T-helper 2 cell (primary cell): ENCODE measurements at regions not wholly inside any gene's neighbourhood (a gene's known extent, or its start where the extent isn't known, plus 50 kb on each side); places are given as distances from the start of the nearest gene placed in this dataset.
"Not testable (repeated sequence)": the region's sequence is repeated elsewhere in the genome, so short reads cannot be mapped to it uniquely, and the experiment has no call there.

ENCODE experiments used
- DNase-seq, 5 experiments: peaks; one replicate each; pipeline versions ENCODE4 v3.0.0 to v3.0.0-alpha.2; 2012 to 2022

DNA sequence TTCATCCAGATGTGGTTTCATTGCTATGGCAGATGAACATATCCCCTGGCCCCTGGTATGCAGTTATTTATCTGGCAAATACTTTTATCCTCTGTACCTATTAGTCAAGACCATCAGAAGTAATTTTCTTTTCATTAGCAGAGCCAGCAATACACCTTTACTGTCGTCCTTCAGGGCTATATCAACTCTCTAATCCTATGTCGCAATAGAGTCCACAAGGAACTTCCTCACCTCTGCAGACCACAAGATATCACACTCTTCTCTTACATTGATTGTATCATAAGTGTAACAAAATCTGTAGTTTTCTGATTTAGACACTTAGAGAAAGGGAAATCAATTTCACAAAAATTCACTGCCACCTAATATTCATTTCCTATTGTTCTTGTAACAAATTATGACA lies 252.9 kb upstream of the DCC start:
- no peak for DNase-seq

DNA sequence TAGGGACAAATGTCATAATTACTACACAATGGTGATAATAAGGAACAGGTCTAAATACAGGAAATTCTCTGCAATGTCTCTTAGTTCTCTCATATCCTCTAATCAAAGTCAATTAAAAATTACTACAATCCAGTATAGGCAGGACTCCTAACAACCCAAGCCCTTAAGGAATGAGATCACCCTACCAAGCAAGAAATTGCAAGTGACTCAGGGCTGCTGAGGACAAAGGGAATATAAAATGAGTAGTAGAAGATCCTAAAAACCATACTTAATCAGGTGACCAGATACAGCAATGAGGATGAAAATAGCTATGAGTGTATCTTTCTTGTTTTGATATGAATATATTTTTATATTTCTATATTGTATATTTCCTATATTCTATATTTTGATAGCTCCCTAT lies 250.0 kb upstream of the DCC start:
- no peak for DNase-seq

DNA sequence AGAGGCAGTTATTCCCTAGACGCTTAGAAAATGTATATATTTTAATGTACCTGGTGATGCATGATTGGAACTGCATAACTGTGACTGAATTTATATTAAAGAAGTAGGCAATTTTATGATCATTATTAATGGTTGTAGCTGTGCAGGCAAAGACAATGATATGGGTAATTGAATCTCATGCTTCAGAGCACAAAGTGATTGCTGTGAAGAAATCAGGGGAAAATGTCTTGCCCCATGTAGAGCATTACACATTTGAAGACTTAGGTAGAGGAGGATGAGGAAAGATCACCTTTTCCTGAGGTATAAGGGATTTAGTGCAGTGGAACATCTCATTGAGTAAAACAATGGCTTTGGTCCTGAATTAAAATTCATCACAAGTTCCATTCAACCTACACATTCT lies 246.8 kb upstream of the DCC start:
- DNase-seq: no peak

DNA sequence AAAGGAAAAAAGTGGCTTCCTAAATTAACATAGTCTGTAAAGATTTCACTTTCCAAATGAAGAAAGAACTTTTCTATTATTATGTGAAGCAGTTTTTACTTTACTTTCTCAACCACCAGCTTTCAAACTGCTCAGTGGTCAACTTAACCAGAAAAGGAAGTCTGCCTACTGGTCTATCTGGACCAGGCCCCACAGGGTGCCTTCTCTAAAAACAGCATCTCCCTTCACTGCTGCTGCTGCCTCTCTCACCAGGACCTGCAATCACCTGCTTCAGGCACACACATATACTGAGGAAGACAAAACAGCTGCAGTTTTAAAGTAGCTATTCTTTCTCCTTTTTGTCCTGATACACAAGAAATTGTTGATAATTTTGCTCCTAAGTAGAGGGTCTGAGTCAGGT lies 221.3 kb upstream of the DCC start:
- no peak for DNase-seq

DNA sequence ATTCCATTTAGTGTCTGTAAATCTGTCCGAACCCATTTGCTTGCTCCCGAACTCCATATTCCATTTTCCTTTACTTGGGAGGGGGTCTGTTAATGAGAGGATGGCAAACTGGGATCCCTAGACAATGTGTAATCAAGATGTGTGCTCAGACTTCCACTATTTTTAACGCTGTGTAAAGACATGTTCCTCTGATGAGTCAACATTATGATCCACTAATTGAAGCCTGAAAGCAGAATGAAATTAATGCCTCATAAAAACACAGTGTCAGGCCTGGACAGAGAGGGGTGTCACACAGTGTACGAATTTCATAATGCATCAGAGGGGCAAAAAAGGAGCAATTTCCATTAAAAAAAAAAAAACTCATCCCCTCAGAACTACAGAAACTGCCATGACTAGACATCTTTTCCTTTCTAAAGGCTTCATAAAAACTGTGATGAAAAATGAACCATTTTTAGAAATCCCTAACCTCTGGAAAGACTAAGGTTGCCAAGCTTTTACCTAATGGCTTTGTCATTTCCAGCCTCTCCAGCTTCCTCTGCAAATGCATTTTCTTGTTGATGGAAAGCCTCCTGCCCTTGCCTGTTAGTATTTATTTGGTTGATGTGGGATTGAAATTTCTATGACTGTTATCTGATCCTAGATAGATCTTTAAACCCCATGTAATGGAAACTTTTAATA lies 209.2 kb upstream of the DCC start:
- no peak for DNase-seq

DNA sequence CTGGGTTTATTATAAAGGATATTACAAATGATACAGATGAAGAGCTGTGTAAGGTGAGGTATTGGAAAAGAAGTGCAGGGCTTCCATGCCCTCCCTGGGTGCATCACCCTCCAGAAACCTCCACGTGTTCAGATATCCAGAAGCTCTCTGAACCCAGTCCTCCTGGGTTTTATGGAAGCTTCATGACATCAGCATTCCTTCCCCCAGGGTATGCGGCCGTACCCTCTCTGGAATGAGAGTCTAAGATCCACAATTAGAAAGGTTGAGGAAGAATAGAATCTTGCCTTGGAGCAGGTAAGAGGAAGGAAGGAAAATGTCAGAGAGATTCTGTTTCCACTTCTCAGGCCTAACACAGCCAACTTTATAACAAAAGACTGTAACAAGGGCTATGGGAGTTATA lies 208.2 kb upstream of the DCC start:
- no peak for DNase-seq

DNA sequence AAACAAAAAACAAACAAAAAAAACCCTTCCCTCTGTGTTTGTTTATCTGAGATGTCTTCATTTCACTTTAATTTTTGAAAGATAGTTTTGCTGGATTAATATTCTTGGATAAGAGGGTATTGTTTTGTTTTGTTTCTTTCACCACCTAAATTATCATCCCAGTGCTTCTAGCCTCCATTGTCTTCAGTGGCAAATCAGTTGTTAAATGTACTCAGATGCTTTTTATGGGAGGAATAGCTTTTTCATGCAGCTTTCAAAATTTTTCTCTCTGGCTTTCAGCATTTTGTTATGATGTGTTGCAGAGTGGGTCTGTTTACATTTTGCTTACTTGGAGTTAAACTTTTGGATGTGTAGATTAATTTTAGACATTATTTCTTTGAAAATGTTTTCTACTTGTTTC lies 203.5 kb upstream of the DCC start:
- DNase-seq: no peak

DNA sequence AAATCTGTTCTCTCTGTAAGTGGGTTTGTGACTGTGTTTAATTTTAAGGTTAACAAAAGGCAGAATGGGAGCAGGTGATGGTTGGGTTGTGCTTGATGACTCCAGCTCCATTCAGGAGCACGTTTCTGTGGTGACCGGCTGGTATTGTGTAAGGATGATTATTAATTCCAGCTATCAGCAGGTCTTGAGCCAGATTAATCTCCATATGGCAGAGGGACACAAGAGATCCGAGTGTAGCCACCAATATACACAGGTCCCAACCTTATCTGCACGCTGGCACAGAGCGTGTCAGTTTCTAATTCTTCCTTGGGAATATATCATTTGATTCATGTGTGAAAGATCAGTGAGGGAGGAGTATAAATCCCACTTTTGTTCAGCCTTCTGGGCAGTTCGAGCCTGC lies 199.0 kb upstream of the DCC start:
- no peak for DNase-seq

DNA sequence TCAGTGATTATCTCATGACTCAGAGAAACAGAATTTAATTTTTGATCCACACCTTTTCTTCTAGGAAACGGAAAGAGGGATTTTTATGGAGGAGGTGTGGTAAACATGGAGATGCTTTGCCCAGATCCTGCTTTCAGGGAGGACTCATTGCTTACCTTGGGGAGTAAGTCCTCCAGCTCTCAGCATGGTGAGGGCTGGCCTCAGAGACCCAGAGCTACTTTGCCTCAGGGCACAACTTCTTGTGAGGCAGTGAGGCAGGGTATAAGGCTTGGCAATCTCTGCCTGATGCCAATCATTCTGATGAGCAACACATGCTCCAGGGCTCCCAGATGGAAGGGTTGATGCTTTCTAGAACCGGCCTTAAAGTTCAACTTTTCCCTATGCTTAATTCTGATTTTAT lies 189.9 kb upstream of the DCC start:
- DNase-seq: no peak

DNA sequence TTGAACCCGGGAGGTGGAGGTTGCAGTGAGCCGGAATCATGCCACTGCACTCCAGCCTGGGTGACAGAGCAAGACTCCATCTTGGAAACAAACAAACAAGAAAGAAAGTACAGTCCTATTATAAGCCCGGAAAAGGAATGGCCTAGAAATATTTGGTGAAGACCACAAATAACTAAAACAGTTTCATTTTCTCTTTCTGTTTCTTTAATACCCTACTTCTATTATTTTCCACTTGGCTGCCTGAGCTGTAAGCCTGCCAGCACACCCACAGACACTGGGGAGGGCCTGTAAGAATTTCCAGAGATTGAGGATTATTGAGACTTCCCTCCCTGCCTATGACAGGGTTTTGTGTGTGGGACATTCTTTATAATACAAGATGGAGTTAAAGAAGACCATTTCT lies 188.0 kb upstream of the DCC start:
- DNase-seq: no peak

DNA sequence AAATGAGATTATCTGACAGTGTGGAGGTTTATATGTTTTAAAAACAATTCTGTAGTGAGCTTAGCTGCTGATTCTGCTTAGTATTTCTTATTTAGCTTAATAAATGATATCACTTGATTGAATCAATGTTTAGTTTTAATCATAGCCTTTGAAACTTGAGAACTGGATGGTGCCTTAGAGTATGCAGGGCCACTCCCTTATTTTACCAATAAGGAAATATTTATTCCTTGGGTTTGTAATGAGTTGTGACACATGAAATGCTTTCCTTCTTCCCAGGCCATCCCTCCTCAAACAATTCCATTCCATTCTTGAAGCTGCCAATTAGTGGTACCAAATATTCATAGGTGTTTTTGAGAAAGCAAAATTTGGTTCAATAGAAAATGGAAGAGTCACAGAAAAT lies 183.8 kb upstream of the DCC start:
- no peak for DNase-seq

DNA sequence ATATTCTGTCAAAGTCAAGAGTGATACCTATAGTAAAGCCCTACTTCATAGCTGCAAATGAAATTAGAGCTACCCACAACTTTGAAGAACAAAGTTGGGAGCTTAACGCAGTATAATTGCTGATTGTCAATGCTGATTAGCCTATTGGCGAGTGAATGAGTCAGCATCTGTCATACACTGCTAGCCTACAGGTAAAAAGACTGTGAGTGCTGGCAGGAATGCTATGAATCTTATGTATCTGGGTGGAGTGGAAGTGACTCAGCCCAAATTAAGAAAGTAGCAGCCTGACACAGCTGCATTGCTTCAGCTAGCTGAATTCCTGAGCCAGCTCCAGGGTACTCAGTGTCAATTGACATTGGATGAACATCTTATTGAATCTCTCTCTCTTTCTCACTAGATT lies 179.4 kb upstream of the DCC start:
- DNase-seq: no peak

DNA sequence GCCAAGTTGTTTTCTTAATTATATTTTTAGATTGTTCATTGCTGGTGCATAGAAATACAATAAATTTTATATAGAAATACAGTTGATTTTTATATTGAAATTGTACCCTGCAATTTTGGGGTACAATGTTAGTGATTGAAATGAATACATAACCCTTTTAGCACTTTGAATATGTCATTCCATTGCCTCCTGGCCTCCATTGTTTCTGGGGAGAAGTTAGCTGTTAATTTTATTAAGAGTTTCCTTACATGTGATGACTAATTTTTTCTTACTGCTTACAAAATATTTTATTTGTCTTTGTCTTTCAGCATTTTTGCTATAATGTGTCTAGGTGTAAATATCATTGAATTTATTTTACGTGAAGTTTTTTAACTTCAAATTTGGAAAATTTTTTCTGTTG lies 176.5 kb upstream of the DCC start:
- DNase-seq: no peak

DNA sequence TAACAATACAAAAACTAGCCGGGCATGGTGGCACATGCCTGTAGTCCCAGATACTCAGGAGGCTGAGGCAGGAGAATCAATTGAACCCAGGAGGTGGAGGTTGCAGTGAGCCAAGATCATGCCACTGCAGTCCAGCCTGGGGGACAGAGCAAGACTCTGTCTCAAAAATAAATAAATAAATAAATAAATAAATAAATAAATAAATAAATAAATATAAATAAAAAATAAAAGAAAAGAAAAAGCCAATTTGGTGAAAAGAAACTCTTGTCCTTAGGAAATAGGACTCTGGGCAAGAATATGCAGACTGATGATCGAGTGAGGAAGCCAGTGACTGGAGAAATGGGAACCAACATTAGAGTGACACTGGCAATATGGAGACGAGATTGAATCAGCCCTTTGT lies 171.9 kb upstream of the DCC start:
- not testable (repeated sequence) for DNase-seq

DNA sequence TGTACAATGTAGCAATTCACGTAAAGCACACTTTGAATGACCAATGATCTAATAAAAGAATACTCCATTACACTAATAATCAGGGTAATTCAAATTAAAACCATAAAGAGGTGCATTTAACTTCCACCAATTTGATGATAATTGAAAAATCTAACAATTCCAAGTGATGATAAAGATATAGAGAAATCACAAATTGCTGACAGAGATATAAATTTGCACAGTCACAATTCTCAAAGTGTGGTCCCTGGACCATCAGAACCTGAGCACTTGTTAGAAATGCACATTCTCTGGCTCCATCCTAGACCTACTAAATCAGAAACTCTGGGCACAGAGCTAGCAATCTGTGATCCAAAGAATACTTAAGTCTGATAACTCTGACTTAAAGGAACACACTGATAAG lies 165.8 kb upstream of the DCC start:
- no peak for DNase-seq

DNA sequence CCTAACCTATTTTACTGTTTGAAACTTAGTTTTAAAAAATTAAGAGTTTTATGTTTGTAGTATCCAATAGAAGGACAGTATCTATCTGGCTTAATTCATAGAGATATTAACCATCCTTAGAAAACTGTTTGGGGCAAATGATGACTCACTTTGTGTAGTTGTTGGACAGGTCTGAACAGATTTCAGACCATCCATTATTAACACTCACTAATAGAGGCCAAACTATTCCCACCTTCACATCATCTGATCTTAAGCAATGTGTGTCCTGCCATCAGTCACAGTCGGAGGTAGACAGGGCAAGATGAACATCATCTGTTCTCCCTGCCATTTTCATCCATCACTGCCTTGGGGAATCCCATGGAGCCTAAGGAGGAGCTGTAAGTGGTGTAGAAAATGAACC lies 164.6 kb upstream of the DCC start:
- DNase-seq: no peak

DNA sequence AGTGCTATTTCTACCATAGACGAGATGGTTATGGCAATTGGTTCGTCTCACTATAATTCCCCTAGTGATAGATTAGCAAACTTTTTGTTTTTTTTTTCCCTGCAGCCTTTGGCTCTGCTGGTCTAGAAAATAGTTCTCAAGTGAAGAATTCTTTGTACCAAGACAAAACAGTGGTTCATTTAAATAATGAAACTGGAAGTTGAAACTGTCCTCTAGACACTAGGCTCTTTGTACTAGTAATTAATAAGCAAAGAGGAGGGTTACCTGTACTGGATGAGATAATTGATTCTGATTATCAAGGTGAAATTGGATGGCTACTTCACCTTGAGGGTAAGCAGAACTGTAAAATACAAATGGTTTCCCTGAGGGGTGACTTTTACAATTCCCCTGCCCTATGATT lies 156.9 kb upstream of the DCC start:
- DNase-seq: no peak

DNA sequence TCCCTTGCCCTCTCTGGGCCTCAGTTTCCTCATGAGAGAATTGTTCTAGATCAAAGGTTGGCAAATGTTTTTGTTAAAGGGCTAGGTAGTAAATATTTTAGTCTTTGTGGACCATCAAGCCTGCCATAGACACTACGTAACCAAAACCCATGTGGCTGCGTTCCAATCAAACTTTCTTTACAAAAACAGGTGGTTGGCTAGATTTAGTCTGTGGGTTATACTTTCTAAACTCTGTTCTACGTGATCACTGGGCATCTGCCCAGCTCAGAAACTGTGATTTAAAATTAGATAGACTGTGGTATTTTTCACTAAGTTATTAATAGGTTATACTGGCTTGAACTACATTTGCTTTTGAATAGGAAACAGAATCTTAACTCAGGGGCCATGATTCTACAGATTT lies 149.8 kb upstream of the DCC start:
- DNase-seq: no peak

DNA sequence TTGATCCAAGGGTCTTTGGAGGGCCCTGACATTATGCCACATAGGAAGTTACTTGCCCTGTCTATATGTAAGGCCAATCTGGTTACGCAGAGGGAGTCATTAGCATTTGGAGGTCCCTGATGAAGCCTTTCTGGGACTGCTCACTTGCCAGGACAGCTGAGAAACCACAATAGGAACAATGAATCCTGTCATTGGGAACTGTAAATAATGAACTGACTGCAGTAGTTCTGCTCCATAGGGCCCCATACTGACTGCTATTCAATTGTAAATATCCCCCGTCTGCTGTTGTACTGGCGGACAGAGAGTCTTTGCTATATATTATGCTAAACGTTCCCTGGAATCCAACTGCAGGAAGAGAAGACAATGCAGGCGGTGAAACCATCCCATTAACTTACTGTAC lies 149.4 kb upstream of the DCC start:
- no peak for DNase-seq

DNA sequence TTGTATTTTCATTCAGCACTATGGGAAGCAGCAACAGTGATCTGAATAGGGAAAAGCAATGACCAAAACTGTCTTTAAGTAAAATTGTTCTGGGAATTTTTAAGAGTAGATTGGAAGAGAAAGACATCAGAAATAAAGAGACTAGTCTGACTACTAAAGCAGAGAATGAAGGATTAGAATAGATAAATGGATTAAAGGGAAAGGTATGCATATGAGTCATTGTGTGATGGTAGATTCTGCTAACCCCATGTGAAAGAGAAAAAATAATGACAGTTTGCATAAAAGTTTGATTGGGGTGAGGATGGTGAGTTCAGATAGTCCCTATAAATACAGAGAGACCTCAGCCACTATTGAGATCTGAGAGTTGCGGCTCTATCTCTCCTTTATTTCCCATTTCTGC lies 139.6 kb upstream of the DCC start:
- no peak for DNase-seq

DNA sequence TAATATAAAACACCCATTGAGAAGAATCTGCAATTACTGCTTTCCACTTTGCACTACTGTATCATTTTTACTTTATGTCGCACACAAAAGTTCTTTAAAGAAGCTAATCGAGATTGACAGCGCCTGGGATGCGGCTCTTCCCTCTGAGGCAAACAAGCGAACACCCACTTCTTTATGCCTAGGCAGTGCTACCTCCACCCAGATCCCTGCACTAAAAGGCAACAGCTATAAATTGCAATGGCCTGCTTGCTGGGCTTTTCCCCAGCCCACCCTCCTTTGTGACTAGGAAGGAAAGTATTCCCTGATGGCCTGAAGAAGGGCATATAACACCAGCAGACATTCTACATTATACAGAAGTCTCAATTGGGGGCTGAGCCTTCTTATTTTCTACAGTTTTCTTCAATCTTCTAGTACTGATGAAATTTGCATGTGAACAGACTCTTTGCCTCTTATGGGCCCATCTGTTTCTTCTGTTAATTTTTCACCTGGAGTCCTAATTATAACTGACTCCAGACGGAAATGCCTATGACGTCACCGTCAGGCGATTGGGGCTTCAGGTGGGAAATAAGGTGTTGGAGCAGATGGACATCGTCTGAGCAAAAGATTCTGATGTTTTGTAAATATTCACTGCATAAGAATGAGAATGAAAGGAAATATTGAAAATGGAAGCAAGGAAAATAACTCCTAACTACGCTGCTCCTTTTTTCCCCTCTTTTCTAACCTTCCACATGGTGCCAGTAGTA lies 138.9 kb upstream of the DCC start:
- no peak for DNase-seq

DNA sequence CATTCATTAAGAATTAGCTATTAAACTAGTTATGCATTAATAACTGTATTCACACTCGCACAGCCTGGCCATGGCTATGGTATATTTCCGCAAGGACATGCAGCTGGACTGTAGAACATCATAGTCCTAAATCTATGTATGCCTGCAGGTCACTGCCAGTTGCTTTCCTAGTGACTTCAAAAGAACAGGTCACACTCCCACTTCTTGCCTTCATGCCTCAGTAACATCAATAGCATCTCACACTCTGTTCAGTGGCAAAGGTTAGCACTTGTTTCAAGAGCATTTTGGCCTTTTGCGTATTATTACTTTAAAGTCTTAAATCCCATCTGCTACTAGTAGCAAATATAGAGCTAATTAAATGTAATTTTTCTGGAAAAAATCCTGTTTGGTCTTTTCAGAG lies 131.4 kb upstream of the DCC start:
- no peak for DNase-seq

DNA sequence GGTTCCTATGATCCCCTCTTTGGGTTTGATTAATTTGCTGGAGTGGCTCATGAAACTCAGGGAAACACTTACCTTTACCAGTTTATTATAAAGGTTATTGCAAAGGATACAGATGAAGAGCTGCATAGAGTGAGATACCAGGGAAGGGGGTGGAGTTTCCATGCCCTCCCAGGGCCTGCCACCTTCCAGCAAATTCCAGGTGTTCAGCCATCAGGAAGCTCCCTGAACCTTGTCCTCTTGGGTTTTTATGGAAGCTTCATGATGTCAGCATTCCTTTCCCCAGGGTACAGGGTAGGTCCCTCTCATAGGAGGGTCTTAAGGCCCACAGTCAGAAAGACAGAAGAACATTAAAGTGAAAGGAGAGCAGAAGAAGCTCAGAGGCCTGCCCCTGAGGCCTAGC lies 123.9 kb upstream of the DCC start:
- no peak for DNase-seq

DNA sequence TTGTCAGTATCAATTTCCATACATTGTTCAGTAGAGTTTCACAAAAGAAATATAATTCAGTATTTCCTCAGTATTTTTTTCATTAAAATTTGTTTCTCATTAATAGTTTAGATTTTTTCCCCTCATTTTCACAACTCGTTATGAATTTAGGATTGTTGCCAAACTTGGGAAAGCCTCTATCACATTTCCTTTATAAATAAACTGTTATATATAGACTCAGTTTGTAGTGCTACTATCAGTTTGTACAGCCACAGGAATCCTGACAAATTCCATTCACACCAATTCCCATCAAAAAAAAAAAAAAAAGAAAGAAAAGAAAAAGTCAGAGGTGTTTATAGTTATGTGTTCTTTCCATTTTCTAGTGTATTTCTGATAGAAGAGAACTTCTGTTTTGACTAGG lies 123.3 kb upstream of the DCC start:
- no peak for DNase-seq

DNA sequence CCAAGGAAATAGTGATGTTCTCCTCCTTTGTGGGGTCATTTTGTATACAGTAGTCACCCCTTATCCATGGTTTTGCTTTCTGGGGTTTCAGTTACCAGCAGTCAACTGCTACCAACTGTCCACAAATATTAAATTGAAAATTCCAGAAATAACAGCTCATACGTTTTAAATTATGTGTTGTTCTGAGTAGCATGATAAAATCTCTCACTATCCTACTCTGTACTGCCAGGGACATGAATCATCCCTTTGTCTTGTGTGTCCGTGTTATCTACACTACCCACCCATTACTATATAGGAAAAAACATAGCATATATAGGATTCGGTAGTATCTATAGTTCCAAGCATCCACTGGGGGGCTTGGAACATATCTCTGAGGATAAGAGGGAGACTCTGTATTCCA lies 120.9 kb upstream of the DCC start:
- DNase-seq: no peak
